ENCODE measurements at regions not wholly inside any gene's neighbourhood (a gene's known extent, or its start where the extent isn't known, plus 50 kb on each side); places are given as distances from the start of the nearest gene placed in this dataset.

- TF ChIP-seq HOXA7 (CRISPR knock-in tag; IDR thresholded peaks at IDR 0.05; ENCODE audit: borderline replicate concordance) (no peak), KLF1 (tag by site-specific recombination; IDR thresholded peaks at IDR 0.05) (no peak), ZNF791 (tag by site-specific recombination; IDR thresholded peaks at IDR 0.05) (no peak), CTCF (tag by site-specific recombination; IDR thresholded peaks at IDR 0.05) (no peak), REST (tag by site-specific recombination; IDR thresholded peaks at IDR 0.05) (no peak), ZNF837 (tag by site-specific recombination; IDR thresholded peaks at IDR 0.05) (no peak), ZSCAN16 (tag by site-specific recombination; IDR thresholded peaks at IDR 0.05) (no peak), YY1 (tag by site-specific recombination; IDR thresholded peaks at IDR 0.05) (no peak), ZBTB49 (tag by site-specific recombination; IDR thresholded peaks at IDR 0.05; ENCODE audit: low read depth) (no peak), ZBTB11 (tag by site-specific recombination; conservative IDR thresholded peaks at IDR 0.05; ENCODE audit: low read depth) (no peak), ZNF221 (tag by site-specific recombination; IDR thresholded peaks at IDR 0.05; ENCODE audit: borderline replicate concordance) (no peak), ZNF600 (tag by site-specific recombination; IDR thresholded peaks at IDR 0.05) (no peak)
Measured at GRCh38 chr20:60630609-60631008, 621.5 kb upstream of the CDH4 start.

All from HEK293 (cell line).